HEK293 (cell line): ENCODE measurements at regions not wholly inside any gene's neighbourhood (a gene's known extent, or its start where the extent isn't known, plus 50 kb on each side); places are given as distances from the start of the nearest gene placed in this dataset.

Source experiments
- CTCF ChIA-PET: fragments of 350-600 bp; formaldehyde crosslinking; extraction: SDS; loops from one replicate; lab custom pipeline; 2021; ENCODE audit warnings: antibody characterized with exemption; lab: Yijun Ruan, JAX
- POLR2A ChIA-PET: fragments of 300-600 bp; formaldehyde crosslinking; extraction: SDS; loops from one replicate; lab custom pipeline; 2020; ENCODE audit warnings: antibody characterized with exemption, inconsistent platforms; lab: Yijun Ruan, JAX
- H3K27ac ChIP-seq: fragments of 200-500 bp; sonication (Bioruptor generic); 2 replicates; pipeline ENCODE4 v1.5.1; 2014; ENCODE audit warnings: low read depth, low read length, control low read depth, inconsistent platforms; ENCODE audit errors: extremely low read depth
- H3K36me3 ChIP-seq, 2 experiments: fragments of 200-500 bp in 1 of 2; sonication (Bioruptor generic) in 1 of 2; 1 replicate in 1 of 2; 2 replicates in 1 of 2; pipeline ENCODE4 v1.5.1; 2014 to 2017; ENCODE audit warnings: inconsistent platforms in 2 of 2, low read length in 2 of 2; ENCODE audit not compliant: control insufficient read depth in 2 of 2, insufficient read depth in 1 of 2
- H3K4me1 ChIP-seq: fragments of 200-500 bp; sonication (Bioruptor generic); 2 replicates; pipeline ENCODE4 v1.5.1; 2014; ENCODE audit warnings: mild to moderate bottlenecking, low read length, inconsistent platforms; ENCODE audit not compliant: control insufficient read depth, insufficient read depth
- H3K4me3 ChIP-seq: 2 replicates; pipeline ENCODE4 v1.5.1; 2011; ENCODE audit warnings: low read depth, mild to moderate bottlenecking, control low read depth, low read length, moderate library complexity
- H3K9me3 ChIP-seq: fragments of 200-500 bp; sonication (Bioruptor generic); 2 replicates; pipeline ENCODE4 v1.5.1; 2014; ENCODE audit warnings: low read depth, low read length, inconsistent platforms; ENCODE audit not compliant: control insufficient read depth, insufficient read depth
- BCL11A ChIP-seq: fragments of 450-650 bp; formaldehyde crosslinking; IDR thresholded peaks from 2 replicates; pipeline ENCODE4 v1.5.1; 2016; ENCODE audit warnings: low read depth, missing biosample characterization, missing genetic modification characterization
- GLIS1 ChIP-seq: fragments of 450-650 bp; formaldehyde crosslinking; IDR thresholded peaks from 2 replicates; pipeline ENCODE4 v1.5.1; 2016; ENCODE audit warnings: missing biosample characterization, missing genetic modification characterization
- IKZF3 ChIP-seq: fragments of 450-650 bp; IDR thresholded peaks from 2 replicates; pipeline ENCODE4 v1.5.0; 2018; ENCODE audit warnings: missing biosample characterization, mild to moderate bottlenecking, missing genetic modification characterization, moderate library complexity
- SP2 ChIP-seq: fragments of 450-650 bp; formaldehyde crosslinking; IDR thresholded peaks from 2 replicates; pipeline ENCODE4 v1.5.1; 2016; ENCODE audit warnings: missing biosample characterization, missing genetic modification characterization
- YY1 ChIP-seq: fragments of 450-650 bp; formaldehyde crosslinking; IDR thresholded peaks from 2 replicates; pipeline ENCODE4 v1.5.1; 2018; ENCODE audit warnings: missing biosample characterization, missing genetic modification characterization
- ZBTB48 ChIP-seq: fragments of 450-650 bp; formaldehyde crosslinking; IDR thresholded peaks from 2 replicates; pipeline ENCODE4 v1.5.1; 2016; ENCODE audit warnings: missing biosample characterization, missing genetic modification characterization
- ZBTB7A ChIP-seq: fragments of 450-650 bp; formaldehyde crosslinking; IDR thresholded peaks from 2 replicates; pipeline ENCODE4 v1.5.1; 2016; ENCODE audit warnings: low read depth, missing biosample characterization, missing genetic modification characterization
- ZNF146 ChIP-seq: fragments of 450-650 bp; formaldehyde crosslinking; IDR thresholded peaks from 2 replicates; pipeline ENCODE4 v1.5.1; 2016; ENCODE audit warnings: missing biosample characterization, missing genetic modification characterization
- ZNF155 ChIP-seq: fragments of 450-650 bp; formaldehyde crosslinking; IDR thresholded peaks from 2 replicates; pipeline ENCODE4 v1.5.1; 2016; ENCODE audit warnings: missing biosample characterization, missing genetic modification characterization
- ZNF175 ChIP-seq: fragments of 450-650 bp; formaldehyde crosslinking; IDR thresholded peaks from 2 replicates; pipeline ENCODE4 v1.5.1; 2016; ENCODE audit warnings: missing biosample characterization, missing genetic modification characterization
- ZNF214 ChIP-seq: fragments of 450-650 bp; formaldehyde crosslinking; IDR thresholded peaks from 2 replicates; pipeline ENCODE4 v1.5.1; 2017; ENCODE audit warnings: missing biosample characterization, mild to moderate bottlenecking, missing genetic modification characterization, borderline replicate concordance
- ZNF24 ChIP-seq: fragments of 450-650 bp; formaldehyde crosslinking; IDR thresholded peaks from 2 replicates; pipeline ENCODE4 v1.5.1; 2016; ENCODE audit warnings: missing biosample characterization, missing genetic modification characterization
- ZNF394 ChIP-seq: fragments of 450-650 bp; formaldehyde crosslinking; IDR thresholded peaks from 2 replicates; pipeline ENCODE4 v1.5.1; 2016; ENCODE audit warnings: missing biosample characterization, missing genetic modification characterization, mild to moderate bottlenecking, moderate library complexity, borderline replicate concordance
- ZNF433 ChIP-seq: fragments of 450-650 bp; formaldehyde crosslinking; IDR thresholded peaks from 2 replicates; pipeline ENCODE4 v1.5.1; 2016; ENCODE audit warnings: missing biosample characterization, missing genetic modification characterization, low read depth
- ZNF48 ChIP-seq: fragments of 450-650 bp; formaldehyde crosslinking; IDR thresholded peaks from 2 replicates; pipeline ENCODE4 v1.5.1; 2016; ENCODE audit warnings: missing biosample characterization, missing genetic modification characterization
- ZNF530 ChIP-seq: fragments of 450-650 bp; formaldehyde crosslinking; IDR thresholded peaks from 2 replicates; pipeline ENCODE4 v1.5.1; 2016; ENCODE audit warnings: low read depth, missing biosample characterization, missing genetic modification characterization
- ZNF621 ChIP-seq: fragments of 450-650 bp; formaldehyde crosslinking; IDR thresholded peaks from 2 replicates; pipeline ENCODE4 v1.5.1; 2017; ENCODE audit warnings: missing biosample characterization, missing genetic modification characterization
- ZNF626 ChIP-seq: fragments of 450-650 bp; sonication (Bioruptor Pico); formaldehyde crosslinking; IDR thresholded peaks from 2 replicates; pipeline ENCODE4 v1.5.1; 2018; ENCODE audit warnings: missing biosample characterization, missing genetic modification characterization, inconsistent platforms
- ZNF664 ChIP-seq: fragments of 450-650 bp; formaldehyde crosslinking; IDR thresholded peaks from 2 replicates; pipeline ENCODE4 v1.5.1; 2016; ENCODE audit warnings: missing biosample characterization, missing genetic modification characterization
- ZNF747 ChIP-seq: fragments of 450-650 bp; formaldehyde crosslinking; IDR thresholded peaks from 2 replicates; pipeline ENCODE4 v1.5.1; 2016; ENCODE audit warnings: missing biosample characterization, missing genetic modification characterization
- TF ChIP-seq, protein P1 (sequence below): fragments of 450-650 bp; formaldehyde crosslinking; IDR thresholded peaks from 2 replicates; pipeline ENCODE4 v1.5.1; 2017; ENCODE audit warnings: missing biosample characterization, missing genetic modification characterization
- TF ChIP-seq, protein P2 (sequence below): fragments of 450-650 bp; formaldehyde crosslinking; IDR thresholded peaks from 2 replicates; pipeline ENCODE4 v1.5.1; 2016; ENCODE audit warnings: missing biosample characterization, missing genetic modification characterization
- TF ChIP-seq, protein P3 (sequence below): fragments of 450-650 bp; formaldehyde crosslinking; IDR thresholded peaks from 2 replicates; pipeline ENCODE4 v1.5.1; 2016; ENCODE audit warnings: missing biosample characterization, missing genetic modification characterization
- TF ChIP-seq, protein P4 (sequence below): fragments of 450-650 bp; formaldehyde crosslinking; IDR thresholded peaks from 2 replicates; pipeline ENCODE4 v1.5.1; 2016; ENCODE audit warnings: missing biosample characterization, missing genetic modification characterization
- TF ChIP-seq, protein P5 (sequence below): fragments of 450-650 bp; formaldehyde crosslinking; IDR thresholded peaks from 2 replicates; pipeline ENCODE4 v1.5.1; 2016; ENCODE audit warnings: missing biosample characterization, missing genetic modification characterization

DNA sequence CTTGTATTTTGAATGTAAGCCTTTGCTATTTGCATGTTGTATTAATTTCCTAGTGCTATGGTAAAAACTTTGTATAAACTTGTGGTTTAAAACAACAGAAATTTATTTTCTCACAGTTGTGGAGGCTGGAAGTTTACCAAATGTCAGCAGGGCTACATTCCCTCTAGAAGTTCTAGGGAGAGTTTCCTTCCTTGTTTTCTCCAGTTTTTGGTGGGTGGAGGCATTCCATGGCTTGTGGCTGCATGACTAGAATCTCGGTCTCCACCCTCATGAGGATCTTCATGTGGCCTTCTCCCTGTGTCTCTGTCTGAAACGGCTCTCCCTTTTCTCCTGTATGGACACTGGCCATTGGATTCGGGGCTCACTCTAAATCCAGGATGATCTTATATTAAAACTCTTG, 482.2 kb upstream of the GOT2 start (continued):
- TF ChIP-seq, protein P1, sequence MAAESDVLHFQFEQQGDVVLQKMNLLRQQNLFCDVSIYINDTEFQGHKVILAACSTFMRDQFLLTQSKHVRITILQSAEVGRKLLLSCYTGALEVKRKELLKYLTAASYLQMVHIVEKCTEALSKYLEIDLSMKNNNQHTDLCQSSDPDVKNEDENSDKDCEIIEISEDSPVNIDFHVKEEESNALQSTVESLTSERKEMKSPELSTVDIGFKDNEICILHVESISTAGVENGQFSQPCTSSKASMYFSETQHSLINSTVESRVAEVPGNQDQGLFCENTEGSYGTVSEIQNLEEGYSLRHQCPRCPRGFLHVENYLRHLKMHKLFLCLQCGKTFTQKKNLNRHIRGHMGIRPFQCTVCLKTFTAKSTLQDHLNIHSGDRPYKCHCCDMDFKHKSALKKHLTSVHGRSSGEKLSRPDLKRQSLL = no peak

DNA sequence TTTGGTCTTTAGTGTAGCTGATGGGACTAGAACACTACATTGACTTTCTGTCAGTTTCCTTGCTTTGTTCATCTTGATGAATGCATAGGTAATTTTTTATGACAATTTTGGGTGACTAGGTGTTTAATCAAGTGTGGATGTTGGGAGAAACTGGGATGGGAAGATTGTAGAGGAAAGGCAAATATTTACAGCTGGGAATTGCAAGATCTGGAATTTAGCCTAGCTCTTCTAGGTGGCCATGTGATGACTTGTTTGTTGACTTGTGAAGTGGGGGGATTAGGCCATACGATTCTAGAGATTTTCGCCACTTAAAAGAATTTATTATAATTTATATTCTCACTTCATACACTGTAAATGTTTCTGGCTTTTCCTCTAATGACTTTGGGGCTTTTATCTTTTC, 480.3 kb upstream of the GOT2 start:
- ChIA-PET CTCF (no interaction called here), POLR2A (no interaction called here)
- Histone ChIP-seq H3K4me1 (no peaks in the 10 kb centered on the region), H3K36me3 (no peaks in the 10 kb centered on the region), H3K9me3 (no peaks in the 10 kb centered on the region), H3K4me3 (no peak overlapping the region), H3K27ac (no peak overlapping the region)
- TF ChIP-seq, protein P2, sequence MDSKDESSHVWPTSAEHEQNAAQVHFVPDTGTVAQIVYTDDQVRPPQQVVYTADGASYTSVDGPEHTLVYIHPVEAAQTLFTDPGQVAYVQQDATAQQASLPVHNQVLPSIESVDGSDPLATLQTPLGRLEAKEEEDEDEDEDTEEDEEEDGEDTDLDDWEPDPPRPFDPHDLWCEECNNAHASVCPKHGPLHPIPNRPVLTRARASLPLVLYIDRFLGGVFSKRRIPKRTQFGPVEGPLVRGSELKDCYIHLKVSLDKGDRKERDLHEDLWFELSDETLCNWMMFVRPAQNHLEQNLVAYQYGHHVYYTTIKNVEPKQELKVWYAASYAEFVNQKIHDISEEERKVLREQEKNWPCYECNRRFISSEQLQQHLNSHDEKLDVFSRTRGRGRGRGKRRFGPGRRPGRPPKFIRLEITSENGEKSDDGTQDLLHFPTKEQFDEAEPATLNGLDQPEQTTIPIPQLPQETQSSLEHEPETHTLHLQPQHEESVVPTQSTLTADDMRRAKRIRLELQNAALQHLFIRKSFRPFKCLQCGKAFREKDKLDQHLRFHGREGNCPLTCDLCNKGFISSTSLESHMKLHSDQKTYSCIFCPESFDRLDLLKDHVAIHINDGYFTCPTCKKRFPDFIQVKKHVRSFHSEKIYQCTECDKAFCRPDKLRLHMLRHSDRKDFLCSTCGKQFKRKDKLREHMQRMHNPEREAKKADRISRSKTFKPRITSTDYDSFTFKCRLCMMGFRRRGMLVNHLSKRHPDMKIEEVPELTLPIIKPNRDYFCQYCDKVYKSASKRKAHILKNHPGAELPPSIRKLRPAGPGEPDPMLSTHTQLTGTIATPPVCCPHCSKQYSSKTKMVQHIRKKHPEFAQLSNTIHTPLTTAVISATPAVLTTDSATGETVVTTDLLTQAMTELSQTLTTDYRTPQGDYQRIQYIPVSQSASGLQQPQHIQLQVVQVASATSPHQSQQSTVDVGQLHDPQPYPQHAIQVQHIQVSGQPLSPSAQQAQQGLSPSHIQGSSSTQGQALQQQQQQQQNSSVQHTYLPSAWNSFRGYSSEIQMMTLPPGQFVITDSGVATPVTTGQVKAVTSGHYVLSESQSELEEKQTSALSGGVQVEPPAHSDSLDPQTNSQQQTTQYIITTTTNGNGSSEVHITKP (tag by site-specific recombination) = no peak
- TF ChIP-seq GLIS1 = no peak
- TF ChIP-seq, protein P3, sequence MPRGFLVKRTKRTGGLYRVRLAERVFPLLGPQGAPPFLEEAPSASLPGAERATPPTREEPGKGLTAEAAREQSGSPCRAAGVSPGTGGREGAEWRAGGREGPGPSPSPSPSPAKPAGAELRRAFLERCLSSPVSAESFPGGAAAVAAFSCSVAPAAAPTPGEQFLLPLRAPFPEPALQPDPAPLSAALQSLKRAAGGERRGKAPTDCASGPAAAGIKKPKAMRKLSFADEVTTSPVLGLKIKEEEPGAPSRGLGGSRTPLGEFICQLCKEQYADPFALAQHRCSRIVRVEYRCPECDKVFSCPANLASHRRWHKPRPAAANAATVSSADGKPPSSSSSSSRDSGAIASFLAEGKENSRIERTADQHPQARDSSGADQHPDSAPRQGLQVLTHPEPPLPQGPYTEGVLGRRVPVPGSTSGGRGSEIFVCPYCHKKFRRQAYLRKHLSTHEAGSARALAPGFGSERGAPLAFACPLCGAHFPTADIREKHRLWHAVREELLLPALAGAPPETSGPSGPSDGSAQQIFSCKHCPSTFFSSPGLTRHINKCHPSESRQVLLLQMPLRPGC (tag by site-specific recombination) = no peak
- no peak for TF ChIP-seq ZNF664 (tag by site-specific recombination)
- TF ChIP-seq ZNF155 (tag by site-specific recombination) = no peak
- TF ChIP-seq BCL11A (tag by site-specific recombination) = no peak
- TF ChIP-seq ZNF394 (tag by site-specific recombination) = no peak
- no peak for TF ChIP-seq ZNF175 (tag by site-specific recombination)
- no peak for TF ChIP-seq SP2 (tag by site-specific recombination)
- TF ChIP-seq YY1 (tag by site-specific recombination) = no peak
- no peak for TF ChIP-seq ZNF24 (tag by site-specific recombination)

DNA sequence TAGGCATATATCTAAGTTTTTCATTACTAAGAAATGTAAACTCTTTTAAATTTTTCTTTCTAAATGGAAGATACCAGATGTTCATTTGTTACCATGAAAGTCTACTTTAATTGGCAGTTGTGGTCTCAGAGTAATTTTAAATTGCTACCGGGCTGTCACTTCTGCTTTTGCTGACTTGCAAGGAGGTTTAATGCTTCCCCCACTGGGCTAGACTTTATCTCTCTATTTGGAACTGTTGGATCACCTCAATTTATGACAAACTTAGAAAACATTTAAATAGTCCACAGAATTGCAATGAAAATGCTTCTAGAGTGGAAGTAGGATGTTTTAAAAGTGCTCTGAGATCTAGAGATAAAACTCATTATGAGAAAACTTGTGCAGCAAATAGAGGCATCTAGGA, 479.8 kb upstream of the GOT2 start:
- POLR2A ChIA-PET = no interaction called here
- Histone ChIP-seq H3K9me3 (no peaks in the 10 kb centered on the region), H3K4me1 (no peaks in the 10 kb centered on the region), H3K36me3 (no peaks in the 10 kb centered on the region)
- TF ChIP-seq ZBTB7A (tag by site-specific recombination) = no peak
- no peak for TF ChIP-seq ZNF48
- TF ChIP-seq ZNF626 (tag by site-specific recombination) = no peak
- TF ChIP-seq IKZF3 (tag by site-specific recombination) = no peak
- TF ChIP-seq ZNF433 (tag by site-specific recombination) = no peak
- no peak for TF ChIP-seq ZNF530 (tag by site-specific recombination)
- no peak for TF ChIP-seq ZNF214 (tag by site-specific recombination)
- TF ChIP-seq, protein P4, sequence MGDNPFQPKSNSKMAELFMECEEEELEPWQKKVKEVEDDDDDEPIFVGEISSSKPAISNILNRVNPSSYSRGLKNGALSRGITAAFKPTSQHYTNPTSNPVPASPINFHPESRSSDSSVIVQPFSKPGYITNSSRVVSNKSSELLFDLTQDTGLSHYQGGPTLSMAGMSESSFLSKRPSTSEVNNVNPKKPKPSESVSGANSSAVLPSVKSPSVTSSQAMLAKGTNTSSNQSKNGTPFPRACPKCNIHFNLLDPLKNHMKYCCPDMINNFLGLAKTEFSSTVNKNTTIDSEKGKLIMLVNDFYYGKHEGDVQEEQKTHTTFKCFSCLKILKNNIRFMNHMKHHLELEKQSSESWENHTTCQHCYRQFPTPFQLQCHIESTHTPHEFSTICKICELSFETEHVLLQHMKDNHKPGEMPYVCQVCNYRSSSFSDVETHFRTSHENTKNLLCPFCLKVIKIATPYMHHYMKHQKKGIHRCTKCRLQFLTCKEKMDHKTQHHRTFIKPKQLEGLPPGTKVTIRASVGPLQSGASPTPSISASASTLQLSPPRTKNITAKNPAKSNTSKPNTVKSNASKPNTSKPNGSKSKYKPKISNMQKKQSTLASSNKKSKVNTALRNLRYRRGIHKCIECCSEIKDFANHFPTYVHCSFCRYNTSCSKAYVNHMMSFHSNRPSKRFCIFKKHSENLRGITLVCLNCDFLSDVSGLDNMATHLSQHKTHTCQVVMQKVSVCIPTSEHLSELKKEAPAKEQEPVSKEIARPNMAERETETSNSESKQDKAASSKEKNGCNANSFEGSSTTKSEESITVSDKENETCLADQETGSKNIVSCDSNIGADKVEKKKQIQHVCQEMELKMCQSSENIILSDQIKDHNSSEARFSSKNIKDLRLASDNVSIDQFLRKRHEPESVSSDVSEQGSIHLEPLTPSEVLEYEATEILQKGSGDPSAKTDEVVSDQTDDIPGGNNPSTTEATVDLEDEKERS (tag by site-specific recombination) = no peak
- no peak for TF ChIP-seq ZBTB48 (tag by site-specific recombination)
- no peak for TF ChIP-seq ZNF621 (tag by site-specific recombination)
- TF ChIP-seq, protein P5, sequence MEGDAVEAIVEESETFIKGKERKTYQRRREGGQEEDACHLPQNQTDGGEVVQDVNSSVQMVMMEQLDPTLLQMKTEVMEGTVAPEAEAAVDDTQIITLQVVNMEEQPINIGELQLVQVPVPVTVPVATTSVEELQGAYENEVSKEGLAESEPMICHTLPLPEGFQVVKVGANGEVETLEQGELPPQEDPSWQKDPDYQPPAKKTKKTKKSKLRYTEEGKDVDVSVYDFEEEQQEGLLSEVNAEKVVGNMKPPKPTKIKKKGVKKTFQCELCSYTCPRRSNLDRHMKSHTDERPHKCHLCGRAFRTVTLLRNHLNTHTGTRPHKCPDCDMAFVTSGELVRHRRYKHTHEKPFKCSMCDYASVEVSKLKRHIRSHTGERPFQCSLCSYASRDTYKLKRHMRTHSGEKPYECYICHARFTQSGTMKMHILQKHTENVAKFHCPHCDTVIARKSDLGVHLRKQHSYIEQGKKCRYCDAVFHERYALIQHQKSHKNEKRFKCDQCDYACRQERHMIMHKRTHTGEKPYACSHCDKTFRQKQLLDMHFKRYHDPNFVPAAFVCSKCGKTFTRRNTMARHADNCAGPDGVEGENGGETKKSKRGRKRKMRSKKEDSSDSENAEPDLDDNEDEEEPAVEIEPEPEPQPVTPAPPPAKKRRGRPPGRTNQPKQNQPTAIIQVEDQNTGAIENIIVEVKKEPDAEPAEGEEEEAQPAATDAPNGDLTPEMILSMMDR = no peak
- TF ChIP-seq ZNF146 = no peak
- no peak for TF ChIP-seq ZNF747
- TF ChIP-seq, all 188 proteins: peak for 0
- Histone ChIP-seq H3K4me3 (no peak overlapping the region), H3K27ac (no peak overlapping the region)
- CTCF ChIA-PET = no interaction called here
